ENCODE measurements at regions not wholly inside any gene's neighbourhood (a gene's known extent, or its start where the extent isn't known, plus 50 kb on each side); places are given as distances from the start of the nearest gene placed in this dataset.
A peak's percentile ranks its signal among the peaks of the same experiment; 100 is the strongest.

- 83 to 100% methylated on average over 1 of the region's 1 CpG for WGBS, 2 experiments (ENCODE audit: insufficient coverage in 2 of 2)
- H3K36me3 ChIP-seq (ENCODE audit: control insufficient read depth, insufficient read depth, low read length), result no peaks in the 10 kb centered on the region
- H3K4me3 ChIP-seq (ENCODE audit: extremely low read depth, insufficient read depth, low read length, poor library complexity, severe bottlenecking), result no peak overlapping the region
These were observed 194.3 kb upstream of the MBL2 start for GRCh38 chr10:52966904-52967303.

GRCh38 chr10:52965938-52966401 lies 193.4 kb upstream of the MBL2 start:
- H3K27ac ChIP-seq (ENCODE audit: low read depth, low read length, severe bottlenecking), result no peak overlapping the region
- H3K36me3 ChIP-seq (ENCODE audit: control insufficient read depth, insufficient read depth, low read length), result no peaks in the 10 kb centered on the region
- H3K4me1 ChIP-seq (ENCODE audit: control insufficient read depth, insufficient read depth, low read length, poor library complexity, severe bottlenecking), result peaks cover 10% of the 10 kb centered on the region
- no peaks in the 10 kb centered on the region for H3K9me3 ChIP-seq (ENCODE audit: control insufficient read depth, low read length)
- H3K4me3 ChIP-seq (ENCODE audit: extremely low read depth, insufficient read depth, low read length, poor library complexity, severe bottlenecking), result no peak overlapping the region
- WGBS, 2 experiments (ENCODE audit: insufficient coverage in 2 of 2), result 73 to 80% methylated on average over 4 to 6 of the region's 6 CpGs

More at GRCh38 chr10:52966904-52967303, 194.3 kb upstream of the MBL2 start:
- Histone ChIP-seq H3K4me1 (ENCODE audit: control insufficient read depth, insufficient read depth, low read length, poor library complexity, severe bottlenecking) (peaks cover 10% of the 10 kb centered on the region), H3K27ac (ENCODE audit: low read depth, low read length, severe bottlenecking) (no peak overlapping the region), H3K9me3 (ENCODE audit: control insufficient read depth, low read length) (no peaks in the 10 kb centered on the region)

DNA sequence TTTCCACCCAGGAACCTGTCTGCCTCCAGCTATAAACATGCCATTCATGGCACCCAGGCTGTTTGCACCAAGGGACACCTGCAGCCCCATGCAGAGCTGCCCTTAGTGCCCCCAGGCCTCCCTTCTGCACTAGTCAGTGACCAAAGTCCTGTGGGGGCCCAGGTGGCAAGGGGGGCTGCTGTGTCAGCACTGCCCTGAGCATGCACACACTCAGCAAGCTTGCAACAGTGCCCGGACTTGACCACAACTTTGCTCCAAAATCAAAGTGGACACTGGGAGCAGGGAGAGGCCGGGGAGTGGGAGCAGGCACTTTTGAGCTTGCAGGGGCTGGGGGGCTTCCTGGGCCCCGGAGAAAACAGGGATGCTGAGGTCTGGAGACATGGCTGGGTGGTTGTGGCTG lies 192.9 kb upstream of the MBL2 start:
- H3K9me3 ChIP-seq (ENCODE audit: control insufficient read depth, low read length), result no peaks in the 10 kb centered on the region
- no peaks in the 10 kb centered on the region for H3K36me3 ChIP-seq (ENCODE audit: control insufficient read depth, insufficient read depth, low read length)
- 85 to 100% methylated on average over 2 to 3 of the region's 3 CpGs for WGBS, 2 experiments (ENCODE audit: insufficient coverage in 2 of 2)
- H3K4me1 ChIP-seq (ENCODE audit: control insufficient read depth, insufficient read depth, low read length, poor library complexity, severe bottlenecking), result peaks cover 10% of the 10 kb centered on the region
- H3K27ac ChIP-seq (ENCODE audit: low read depth, low read length, severe bottlenecking), result no peak overlapping the region
- no peak overlapping the region for H3K4me3 ChIP-seq (ENCODE audit: extremely low read depth, insufficient read depth, low read length, poor library complexity, severe bottlenecking)

DNA sequence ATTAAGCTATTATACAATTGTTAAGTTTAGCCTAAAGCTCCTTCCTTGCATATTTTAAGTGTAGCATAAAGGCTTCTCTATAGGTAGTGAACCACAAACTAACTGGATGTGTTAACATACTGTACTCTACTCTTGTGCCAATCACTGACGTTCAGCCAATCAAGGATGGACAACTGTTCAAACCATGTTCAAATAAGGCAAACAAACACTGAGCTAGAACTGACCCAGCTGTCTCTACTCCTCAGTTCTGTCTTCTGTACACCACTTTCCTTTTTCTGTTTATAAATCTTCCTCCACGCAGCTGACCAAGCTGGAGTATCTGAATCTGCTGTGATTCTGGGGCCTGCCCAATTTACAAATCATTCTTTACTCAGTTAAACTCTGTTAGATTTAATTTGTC lies 188.7 kb upstream of the MBL2 start:
- H3K27ac ChIP-seq (ENCODE audit: low read depth, low read length, severe bottlenecking), result no peak overlapping the region
- H3K4me1 ChIP-seq (ENCODE audit: control insufficient read depth, insufficient read depth, low read length, poor library complexity, severe bottlenecking), result peaks cover 9% of the 10 kb centered on the region
- H3K9me3 ChIP-seq (ENCODE audit: control insufficient read depth, low read length), result no peaks in the 10 kb centered on the region
- H3K36me3 ChIP-seq (ENCODE audit: control insufficient read depth, insufficient read depth, low read length), result no peaks in the 10 kb centered on the region
- 92 to 100% methylated on average over 1 of the region's 2 CpGs for WGBS, 2 experiments (ENCODE audit: insufficient coverage in 2 of 2)
- no peak overlapping the region for H3K4me3 ChIP-seq (ENCODE audit: extremely low read depth, insufficient read depth, low read length, poor library complexity, severe bottlenecking)

- Histone ChIP-seq H3K36me3 (ENCODE audit: control insufficient read depth, insufficient read depth, low read length) (no peaks in the 10 kb centered on the region), H3K4me1 (ENCODE audit: control insufficient read depth, insufficient read depth, low read length, poor library complexity, severe bottlenecking) (peaks cover 11% of the 10 kb centered on the region), H3K27ac (ENCODE audit: low read depth, low read length, severe bottlenecking) (no peak overlapping the region), H3K9me3 (ENCODE audit: control insufficient read depth, low read length) (no peaks in the 10 kb centered on the region), H3K4me3 (ENCODE audit: extremely low read depth, insufficient read depth, low read length, poor library complexity, severe bottlenecking) (no peak overlapping the region)
- no CpG with 5 or more reads among the region's 2 CpGs for WGBS, 2 experiments (ENCODE audit: insufficient coverage in 2 of 2)
These were observed 187.2 kb upstream of the MBL2 start for GRCh38 chr10:52959810-52960209.

- Histone ChIP-seq H3K4me3 (ENCODE audit: extremely low read depth, insufficient read depth, low read length, poor library complexity, severe bottlenecking) (no peak overlapping the region), H3K27ac (ENCODE audit: low read depth, low read length, severe bottlenecking) (peak overlapping the region; percentile 80), H3K4me1 (ENCODE audit: control insufficient read depth, insufficient read depth, low read length, poor library complexity, severe bottlenecking) (peaks cover 14% of the 10 kb centered on the region), H3K9me3 (ENCODE audit: control insufficient read depth, low read length) (no peaks in the 10 kb centered on the region), H3K36me3 (ENCODE audit: control insufficient read depth, insufficient read depth, low read length) (no peaks in the 10 kb centered on the region)
- WGBS, 2 experiments (ENCODE audit: insufficient coverage in 2 of 2), result 77 to 91% methylated on average over 2 to 5 of the region's 5 CpGs
These were observed 184.3 kb upstream of the MBL2 start for GRCh38 chr10:52956861-52957260.

DNA sequence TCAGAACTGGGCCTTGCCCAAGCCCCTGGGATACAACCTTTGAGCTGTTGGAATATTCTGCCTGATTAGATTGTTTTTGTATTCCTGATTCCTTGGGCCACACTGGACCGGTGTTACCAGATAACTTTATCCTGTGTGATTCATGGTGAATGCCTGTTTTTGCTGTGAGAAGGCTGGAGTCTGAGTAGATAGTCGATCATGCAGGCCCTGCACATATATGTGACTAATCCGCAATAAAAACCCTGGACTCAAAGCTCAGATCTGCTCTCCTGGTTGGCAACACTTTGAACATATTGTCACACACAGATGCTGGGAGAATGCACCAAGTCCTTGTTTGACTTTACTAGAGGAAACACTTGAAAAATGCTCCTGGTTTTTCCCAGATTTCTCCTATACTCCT lies 183.9 kb upstream of the MBL2 start:
- no peaks in the 10 kb centered on the region for H3K36me3 ChIP-seq (ENCODE audit: control insufficient read depth, insufficient read depth, low read length)
- peaks cover 14% of the 10 kb centered on the region for H3K4me1 ChIP-seq (ENCODE audit: control insufficient read depth, insufficient read depth, low read length, poor library complexity, severe bottlenecking)
- peak overlapping the region; percentile 80 for H3K27ac ChIP-seq (ENCODE audit: low read depth, low read length, severe bottlenecking)
- H3K9me3 ChIP-seq (ENCODE audit: control insufficient read depth, low read length), result no peaks in the 10 kb centered on the region
- H3K4me3 ChIP-seq (ENCODE audit: extremely low read depth, insufficient read depth, low read length, poor library complexity, severe bottlenecking), result no peak overlapping the region
- WGBS, 2 experiments (ENCODE audit: insufficient coverage in 2 of 2), result 79 to 95% methylated on average over 2 to 3 of the region's 3 CpGs

DNA sequence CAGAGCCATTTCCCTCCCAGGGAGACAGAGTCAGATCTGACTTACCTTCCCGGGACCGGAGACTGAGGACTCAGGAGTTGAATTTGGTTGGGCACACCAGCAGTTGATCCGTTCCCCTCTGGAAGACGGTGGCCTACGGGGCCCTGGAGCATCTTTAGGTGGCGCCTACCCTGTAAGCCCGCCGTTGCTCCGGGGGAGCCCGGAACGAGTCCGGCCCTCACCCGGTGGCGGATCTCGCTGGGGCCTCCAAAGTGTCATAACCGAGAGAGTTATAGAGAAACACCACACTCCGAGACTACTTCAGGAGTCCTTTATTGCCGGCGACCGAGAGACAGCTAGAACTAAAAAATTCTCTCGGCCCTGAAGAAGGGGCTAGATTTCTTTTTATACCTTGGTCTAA lies 182.8 kb upstream of the MBL2 start:
- H3K27ac ChIP-seq (ENCODE audit: low read depth, low read length, severe bottlenecking), result no peak overlapping the region
- H3K4me1 ChIP-seq (ENCODE audit: control insufficient read depth, insufficient read depth, low read length, poor library complexity, severe bottlenecking), result peaks cover 14% of the 10 kb centered on the region
- H3K4me3 ChIP-seq (ENCODE audit: extremely low read depth, insufficient read depth, low read length, poor library complexity, severe bottlenecking), result no peak overlapping the region
- WGBS, 2 experiments (ENCODE audit: insufficient coverage in 2 of 2), result 94 to 95% methylated on average over 17 of the region's 21 CpGs
- no peaks in the 10 kb centered on the region for H3K36me3 ChIP-seq (ENCODE audit: control insufficient read depth, insufficient read depth, low read length)
- no peaks in the 10 kb centered on the region for H3K9me3 ChIP-seq (ENCODE audit: control insufficient read depth, low read length)

DNA sequence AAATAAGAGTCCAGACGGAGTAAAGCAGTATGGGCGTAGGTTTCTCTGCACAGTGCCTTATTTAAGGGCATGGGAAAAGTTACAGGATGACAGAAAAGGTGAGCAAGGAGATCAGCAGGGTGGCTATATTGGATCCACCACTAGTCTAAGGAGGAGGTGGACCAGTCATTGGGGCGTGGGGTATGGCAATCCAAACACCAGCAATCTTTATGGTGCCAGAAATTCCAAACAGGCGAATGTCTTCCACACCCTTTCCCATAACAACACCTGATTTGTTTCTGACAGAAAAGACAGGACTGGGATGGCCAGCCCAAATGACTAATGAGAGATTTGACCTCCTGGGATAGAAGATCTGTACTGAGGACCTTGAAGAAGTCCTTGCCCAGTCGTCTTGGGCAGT lies 181.8 kb upstream of the MBL2 start:
- no peaks in the 10 kb centered on the region for H3K36me3 ChIP-seq (ENCODE audit: control insufficient read depth, insufficient read depth, low read length)
- H3K4me1 ChIP-seq (ENCODE audit: control insufficient read depth, insufficient read depth, low read length, poor library complexity, severe bottlenecking), result peaks cover 14% of the 10 kb centered on the region
- no peaks in the 10 kb centered on the region for H3K9me3 ChIP-seq (ENCODE audit: control insufficient read depth, low read length)
- no peak overlapping the region for H3K27ac ChIP-seq (ENCODE audit: low read depth, low read length, severe bottlenecking)
- H3K4me3 ChIP-seq (ENCODE audit: extremely low read depth, insufficient read depth, low read length, poor library complexity, severe bottlenecking), result no peak overlapping the region
- WGBS, 2 experiments (ENCODE audit: insufficient coverage in 2 of 2), result 97 to 98% methylated on average over 3 to 4 of the region's 5 CpGs

DNA sequence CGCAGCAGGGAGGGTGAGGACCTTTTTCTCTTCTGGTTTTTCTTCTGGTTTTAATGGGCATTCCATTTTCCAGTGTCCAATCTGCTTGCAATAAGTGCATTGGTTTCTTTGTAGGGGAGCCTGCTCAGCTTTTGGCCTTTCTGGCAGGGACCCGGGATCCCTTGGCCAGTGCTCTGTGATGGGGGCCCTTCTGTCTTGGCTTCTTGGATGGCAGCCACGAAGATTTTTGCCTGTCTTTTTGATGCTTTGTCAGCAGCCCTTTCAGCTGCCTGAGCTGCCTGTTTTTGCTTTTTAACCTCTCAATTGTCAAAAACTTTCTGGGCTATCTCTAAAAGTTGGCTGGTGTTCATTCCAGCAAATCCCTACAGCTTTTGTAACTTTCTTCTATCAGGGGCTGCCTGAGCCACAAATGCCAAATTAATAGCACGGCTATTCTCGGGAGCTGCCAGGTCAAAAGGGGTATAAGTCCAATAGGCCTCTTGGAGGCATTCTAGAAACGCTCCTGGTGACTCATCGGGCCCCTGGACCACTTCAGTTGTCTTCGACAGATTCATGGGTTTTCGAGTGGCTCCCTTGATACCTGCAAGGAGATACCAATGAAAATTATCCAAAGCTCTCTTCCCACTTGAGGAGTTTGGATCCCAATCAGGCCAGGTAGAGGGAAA lies 179.9 kb upstream of the MBL2 start:
- WGBS, 2 experiments (ENCODE audit: insufficient coverage in 2 of 2), result 82 to 85% methylated on average over 8 to 9 of the region's 9 CpGs
- Histone ChIP-seq H3K4me3 (ENCODE audit: extremely low read depth, insufficient read depth, low read length, poor library complexity, severe bottlenecking) (no peak overlapping the region), H3K27ac (ENCODE audit: low read depth, low read length, severe bottlenecking) (no peak overlapping the region), H3K36me3 (ENCODE audit: control insufficient read depth, insufficient read depth, low read length) (no peaks in the 10 kb centered on the region), H3K9me3 (ENCODE audit: control insufficient read depth, low read length) (peaks cover 6% of the 10 kb centered on the region), H3K4me1 (ENCODE audit: control insufficient read depth, insufficient read depth, low read length, poor library complexity, severe bottlenecking) (peaks cover 14% of the 10 kb centered on the region)

DNA sequence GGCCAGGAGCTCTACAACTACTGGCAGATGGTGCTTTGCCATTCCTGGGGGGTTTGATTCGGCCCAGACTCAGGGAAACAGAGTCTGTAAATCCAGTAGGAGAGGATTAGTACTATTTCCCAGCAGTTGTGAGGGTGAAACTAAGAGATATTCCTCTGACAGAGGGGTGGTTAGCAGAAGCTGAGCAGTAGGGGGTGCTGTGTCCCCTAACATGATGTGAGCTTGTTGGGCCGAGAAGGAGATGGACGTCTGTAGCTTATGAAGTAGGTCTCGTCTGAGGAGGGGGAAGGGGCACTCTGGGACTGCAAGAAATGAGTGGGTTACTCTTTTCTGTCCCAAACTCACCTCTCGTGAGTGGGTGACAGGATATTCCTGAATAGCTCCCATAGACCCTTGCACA lies 179.2 kb upstream of the MBL2 start:
- WGBS, 2 experiments (ENCODE audit: insufficient coverage in 2 of 2), result 30 to 34% methylated on average over 3 to 5 of the region's 5 CpGs

More for the DNA sequence above, 179.2 kb upstream of the MBL2 start:
- Histone ChIP-seq H3K9me3 (ENCODE audit: control insufficient read depth, low read length) (peaks cover 6% of the 10 kb centered on the region), H3K27ac (ENCODE audit: low read depth, low read length, severe bottlenecking) (no peak overlapping the region), H3K4me3 (ENCODE audit: extremely low read depth, insufficient read depth, low read length, poor library complexity, severe bottlenecking) (no peak overlapping the region), H3K36me3 (ENCODE audit: control insufficient read depth, insufficient read depth, low read length) (no peaks in the 10 kb centered on the region), H3K4me1 (ENCODE audit: control insufficient read depth, insufficient read depth, low read length, poor library complexity, severe bottlenecking) (peaks cover 8% of the 10 kb centered on the region)
